GM21576 (cell line): ENCODE measurements at regions not wholly inside any gene's neighbourhood (a gene's known extent, or its start where the extent isn't known, plus 50 kb on each side); places are given as distances from the start of the nearest gene placed in this dataset.

Experiments
- ATAC-seq: cut with Tn5 transposase; IDR thresholded peaks from one replicate; pipeline ENCODE4 v1.9.1; 2021; ENCODE audit warnings: mild to moderate bottlenecking, moderate library complexity; ENCODE audit not compliant: unreplicated experiment

GRCh38 chr7:22676385-22676784, 50.6 kb upstream of the IL6 start:
- no peak for ATAC-seq

- ATAC-seq, result no peak
These were observed 51.1 kb upstream of the IL6 start for GRCh38 chr7:22675917-22676343.

- no peak for ATAC-seq
These were observed 51.6 kb upstream of the IL6 start for GRCh38 chr7:22675421-22675820.

- ATAC-seq, result peak; percentile 75
These were observed 53.9 kb upstream of the IL6 start for GRCh38 chr7:22672846-22673680.

DNA sequence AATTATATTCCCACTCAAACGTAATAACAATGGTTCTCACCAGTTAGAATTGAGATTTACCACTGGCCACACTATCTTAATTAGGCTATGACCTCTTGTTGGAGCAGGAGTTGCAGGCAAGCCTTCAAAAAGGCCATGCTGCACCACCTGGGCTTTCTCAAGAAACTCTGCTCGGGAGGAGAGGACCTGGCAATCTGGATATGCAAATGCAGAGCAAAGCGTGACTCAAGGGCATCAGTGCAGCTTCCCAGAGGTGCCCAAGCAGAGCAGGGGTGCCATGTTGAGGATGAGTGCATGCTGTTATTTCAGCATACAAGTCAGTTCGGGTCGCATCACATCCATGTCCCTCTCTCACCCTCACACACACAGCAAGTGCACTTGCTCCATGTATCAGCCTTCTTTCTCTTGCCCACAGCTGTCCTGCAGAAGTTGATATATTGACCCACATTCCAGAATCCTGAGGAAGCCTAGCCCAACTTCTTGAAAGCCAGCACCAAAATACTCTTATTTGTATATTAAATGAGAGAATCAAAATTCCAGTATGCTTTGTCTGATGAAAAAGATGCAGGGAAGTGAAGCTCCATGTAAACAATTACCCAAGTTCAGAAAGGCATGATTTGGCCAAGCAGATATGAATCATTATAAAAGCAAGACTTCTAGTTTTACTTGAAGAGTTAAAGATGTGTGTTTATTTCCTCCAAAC, 55.7 kb upstream of the IL6 start:
- no peak for ATAC-seq

DNA sequence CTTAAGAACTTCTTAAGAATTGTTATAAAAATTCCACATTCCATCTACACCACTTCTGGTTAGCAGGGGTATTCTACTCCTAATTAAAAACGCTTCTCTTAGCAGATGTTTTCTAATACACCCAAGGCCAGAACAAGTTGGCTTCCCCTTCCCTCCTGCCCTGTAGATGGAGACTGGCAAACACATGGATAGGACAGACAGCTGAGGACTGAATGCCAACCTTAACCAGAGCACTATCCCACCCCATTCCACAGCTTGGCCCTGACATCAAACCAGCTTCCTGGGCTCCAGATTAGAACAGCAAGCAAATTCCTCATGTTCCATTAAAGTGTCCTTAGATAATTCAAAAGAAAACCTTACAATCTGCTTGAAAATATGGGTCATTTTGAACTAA, 56.6 kb upstream of the IL6 start:
- no peak for ATAC-seq

GRCh38 chr7:22669692-22670421, 57.1 kb upstream of the IL6 start:
- no peak for ATAC-seq

GRCh38 chr7:22668971-22669401, 58.0 kb upstream of the IL6 start:
- ATAC-seq, result no peak

GRCh38 chr7:22667562-22668239, 59.3 kb upstream of the IL6 start:
- no peak for ATAC-seq

DNA sequence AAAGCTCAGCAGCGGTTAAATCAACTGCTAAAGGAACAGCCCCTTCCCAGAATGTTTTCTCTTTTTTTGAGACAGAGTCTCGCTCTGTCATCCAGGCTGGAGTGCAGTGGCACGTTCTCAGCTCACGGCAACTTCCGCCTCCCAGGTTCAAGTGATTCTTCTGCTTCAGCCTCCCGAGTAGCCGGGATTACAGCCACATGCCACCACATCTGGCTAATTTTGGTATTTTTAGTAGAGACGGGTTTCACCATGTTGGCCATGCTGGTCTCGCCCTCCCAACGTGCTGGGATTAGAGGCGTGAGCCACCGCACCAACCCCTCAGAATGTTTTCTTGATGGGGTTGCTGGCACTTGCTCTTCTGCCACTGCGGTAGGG, 59.8 kb upstream of the IL6 start:
- no peak for ATAC-seq

DNA sequence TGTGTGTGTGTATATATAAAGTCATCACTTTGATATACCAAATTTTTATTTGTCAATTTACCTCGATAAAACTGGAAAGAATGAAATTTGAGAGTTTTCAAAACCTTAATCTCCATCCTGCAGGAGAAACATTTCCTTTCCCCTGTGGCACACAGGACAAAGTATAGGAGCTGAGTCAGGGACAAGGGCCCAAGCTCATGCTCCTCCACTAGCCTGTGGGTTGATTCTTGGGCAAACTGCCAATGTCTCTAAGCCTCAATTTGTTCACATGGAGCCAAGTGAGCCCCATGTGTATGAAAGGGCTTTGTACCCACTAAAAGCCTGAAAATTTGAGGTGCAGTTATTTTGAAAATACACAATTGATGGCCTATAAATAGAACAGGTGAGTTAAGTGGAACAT, 60.3 kb upstream of the IL6 start:
- no peak for ATAC-seq

GRCh38 chr7:22665923-22666322, 61.1 kb upstream of the IL6 start:
- ATAC-seq, result no peak

DNA sequence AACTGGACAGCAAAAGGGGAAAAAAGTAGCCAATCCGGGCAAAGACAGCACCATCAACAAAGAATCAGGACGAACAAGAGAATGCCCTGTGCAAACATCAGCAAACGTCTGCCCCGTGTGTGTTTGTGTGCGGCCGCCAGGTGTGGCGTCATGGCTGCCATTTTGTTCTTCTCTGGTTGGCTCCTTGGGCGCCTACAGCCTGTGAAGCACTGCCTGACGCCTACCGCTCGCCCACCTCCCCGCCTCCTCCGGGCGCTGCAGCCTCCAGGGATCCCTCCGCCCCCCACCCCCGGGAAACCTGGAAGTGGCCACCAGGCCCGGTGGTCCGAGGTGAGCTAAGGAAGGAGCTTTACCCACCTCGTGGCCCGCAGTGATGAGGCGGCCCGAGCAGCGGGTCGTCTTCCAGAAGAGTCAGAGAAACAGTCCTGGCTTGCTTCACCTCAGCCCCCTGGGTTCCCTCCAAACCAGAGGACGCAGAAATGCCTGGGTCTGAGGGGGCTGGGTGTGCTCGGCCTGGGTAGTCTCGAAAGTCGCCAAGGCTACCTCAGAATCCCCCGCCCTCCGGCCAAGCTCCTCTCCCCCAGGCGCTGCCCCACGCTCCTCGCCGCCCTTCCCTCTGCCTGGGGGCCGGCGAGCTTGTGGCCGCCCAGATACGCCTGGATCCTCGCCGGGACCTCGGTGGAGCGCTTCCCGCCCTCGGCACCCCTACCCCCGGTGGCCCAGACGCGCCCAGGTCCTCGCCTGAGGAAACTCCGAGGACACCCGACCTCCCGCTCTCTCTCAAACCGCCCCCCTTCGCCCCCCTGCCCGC, 61.8 kb upstream of the IL6 start:
- no peak for ATAC-seq

DNA sequence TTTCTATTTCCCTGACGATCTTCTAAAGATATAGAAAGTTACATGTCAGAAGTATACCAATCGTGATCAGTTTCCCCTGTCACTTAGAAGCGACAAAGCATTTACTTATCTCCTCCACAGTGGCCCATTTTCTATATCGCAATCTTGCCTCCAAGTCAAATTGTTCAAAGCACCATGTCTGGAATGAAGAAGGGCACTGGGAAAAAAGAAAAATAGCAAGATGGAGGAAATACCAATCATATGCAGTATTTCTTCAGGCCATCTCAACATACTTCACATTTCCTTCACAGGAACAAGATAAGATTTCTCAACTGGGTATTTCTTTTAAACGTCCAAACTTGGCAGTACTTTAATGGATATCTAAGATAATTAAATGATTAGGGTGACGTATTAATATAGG, 63.3 kb upstream of the IL6 start:
- ATAC-seq, result no peak

GRCh38 chr7:22663357-22663718, 63.7 kb upstream of the IL6 start:
- ATAC-seq, result no peak

DNA sequence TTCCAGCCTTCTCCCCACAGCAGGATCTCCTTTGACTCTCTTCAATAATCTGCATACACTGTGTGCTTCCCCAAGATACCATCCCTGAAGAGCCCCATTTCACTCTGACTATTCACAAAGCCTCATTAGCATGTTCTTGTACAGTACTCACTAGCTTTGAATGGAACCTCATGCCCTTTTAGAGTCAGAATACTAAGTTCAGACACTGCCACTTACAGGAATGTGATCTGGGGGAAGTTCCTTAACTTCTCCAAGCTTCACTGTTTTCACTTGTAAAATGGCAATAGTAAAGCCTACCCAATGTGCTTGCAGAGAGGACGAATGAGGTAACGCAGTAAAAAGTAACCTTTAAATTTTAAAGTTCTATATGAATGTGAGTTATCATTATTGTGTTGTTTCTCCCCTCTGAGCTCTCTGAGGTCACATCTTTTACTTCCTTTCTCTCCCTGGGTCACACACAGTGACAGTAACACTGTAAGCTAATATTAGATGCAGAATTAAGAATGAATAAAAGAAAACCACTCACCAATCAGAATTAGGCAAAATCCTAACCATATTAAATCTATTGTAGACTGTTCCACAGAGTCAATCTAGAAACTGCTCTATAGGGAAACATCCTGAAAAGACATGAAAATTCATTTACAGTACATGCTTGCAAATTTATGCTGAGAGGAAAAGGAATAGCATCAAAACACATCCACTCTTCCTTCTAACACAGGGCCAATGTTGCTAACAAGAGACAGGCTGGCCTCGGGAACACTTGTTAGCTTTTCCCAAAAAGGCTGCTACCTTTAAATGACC, 64.2 kb upstream of the IL6 start:
- ATAC-seq, result no peak

DNA sequence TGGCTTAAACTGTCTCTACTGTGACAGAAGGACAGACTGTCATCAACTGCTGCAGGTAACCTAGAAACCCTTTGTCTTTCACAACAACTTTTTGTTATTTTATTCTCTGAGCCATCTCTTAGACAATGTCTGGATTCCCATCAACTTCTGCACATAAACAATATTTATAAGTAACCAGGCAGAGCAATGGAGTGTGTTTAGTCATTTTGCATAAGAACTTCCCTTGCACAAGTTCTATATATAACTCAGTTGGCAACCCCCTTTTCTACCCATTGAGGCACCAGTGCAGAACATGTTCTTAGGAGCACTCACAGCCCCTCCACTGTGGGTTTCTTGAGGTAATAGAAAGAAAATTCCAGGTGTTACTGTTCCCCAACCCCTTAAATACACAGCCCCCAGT, 65.0 kb upstream of the IL6 start:
- no peak for ATAC-seq

DNA sequence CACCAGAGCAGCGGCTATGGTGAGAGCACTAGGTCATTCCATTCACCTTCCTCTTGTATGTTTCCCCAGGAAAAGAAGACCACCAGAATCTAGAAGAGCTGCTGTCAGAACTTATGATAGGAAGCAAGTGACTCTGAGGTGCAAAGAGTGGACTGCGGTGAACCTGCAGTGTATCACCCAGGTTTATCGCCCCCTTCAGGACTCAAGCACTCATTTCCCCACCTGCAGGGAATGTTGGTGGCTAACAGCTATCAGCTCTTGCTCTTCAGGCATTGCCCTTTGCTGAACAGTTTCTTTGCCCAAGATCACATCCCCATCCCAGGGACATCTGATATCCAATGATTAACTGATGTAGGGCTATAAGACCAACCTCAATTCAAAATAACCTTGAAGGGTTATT, 66.3 kb upstream of the IL6 start:
- ATAC-seq, result peak; percentile 40

DNA sequence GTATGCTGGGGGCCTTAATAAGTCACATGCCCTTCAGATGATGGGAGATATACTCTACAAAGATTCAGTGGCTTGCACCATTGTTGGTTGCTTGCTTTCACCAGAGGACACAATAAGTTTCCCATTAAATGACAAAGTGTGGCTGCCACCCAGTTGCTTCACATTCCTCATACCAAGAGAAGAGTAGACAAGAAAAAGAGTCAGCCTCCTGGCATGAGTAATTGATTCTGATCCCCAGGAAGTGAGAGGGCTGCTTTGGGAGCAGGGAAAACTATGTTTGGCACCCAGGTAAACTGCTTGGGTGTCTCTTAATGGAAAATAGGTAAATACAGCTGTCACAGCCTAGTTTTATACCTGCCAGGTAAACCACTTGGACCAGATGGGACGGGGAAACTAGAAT, 66.7 kb upstream of the IL6 start:
- no peak for ATAC-seq

- no peak for ATAC-seq
These were observed 67.3 kb upstream of the IL6 start for GRCh38 chr7:22659741-22660140.
